HUES64 (cell line): ENCODE measurements at regions not wholly inside any gene's neighbourhood (a gene's known extent, or its start where the extent isn't known, plus 50 kb on each side); places are given as distances from the start of the nearest gene placed in this dataset.

ENCODE experiments used
- H3K27ac ChIP-seq: 2 replicates; pipeline ENCODE4 v1.7.0; 2013; ENCODE audit warnings: low read depth, low read length, inconsistent platforms
- H3K27me3 ChIP-seq: 2 replicates; pipeline ENCODE4 v1.6.1; 2013; ENCODE audit warnings: mild to moderate bottlenecking, low read length; ENCODE audit not compliant: insufficient read depth
- H3K36me3 ChIP-seq: 2 replicates; pipeline ENCODE4 v1.6.1; 2013; ENCODE audit warnings: mild to moderate bottlenecking, low read length; ENCODE audit not compliant: insufficient read depth
- H3K4me1 ChIP-seq: 2 replicates; pipeline ENCODE4 v1.6.1; 2013; ENCODE audit warnings: mild to moderate bottlenecking, low read length, moderate library complexity; ENCODE audit not compliant: insufficient read depth
- H3K4me3 ChIP-seq: 2 replicates; pipeline ENCODE4 v1.5.1; 2013; ENCODE audit warnings: mild to moderate bottlenecking, low read length, moderate library complexity
- H3K9ac ChIP-seq: 2 replicates; pipeline ENCODE4 v1.6.1; 2013; ENCODE audit warnings: mild to moderate bottlenecking, low read depth, low read length
- H3K9me3 ChIP-seq: 2 replicates; pipeline ENCODE4 v1.6.1; 2013; ENCODE audit warnings: low read depth, low read length; ENCODE audit not compliant: insufficient read depth
- WGBS: fragments of 150-250, 120-280 bp; methylation state at CpG from one replicate; pipeline ENCODE4 v1.1.7; 2013; ENCODE audit warnings: missing lambda C conversion rate; 5-methylcytosine and 5-hydroxymethylcytosine counted together

DNA sequence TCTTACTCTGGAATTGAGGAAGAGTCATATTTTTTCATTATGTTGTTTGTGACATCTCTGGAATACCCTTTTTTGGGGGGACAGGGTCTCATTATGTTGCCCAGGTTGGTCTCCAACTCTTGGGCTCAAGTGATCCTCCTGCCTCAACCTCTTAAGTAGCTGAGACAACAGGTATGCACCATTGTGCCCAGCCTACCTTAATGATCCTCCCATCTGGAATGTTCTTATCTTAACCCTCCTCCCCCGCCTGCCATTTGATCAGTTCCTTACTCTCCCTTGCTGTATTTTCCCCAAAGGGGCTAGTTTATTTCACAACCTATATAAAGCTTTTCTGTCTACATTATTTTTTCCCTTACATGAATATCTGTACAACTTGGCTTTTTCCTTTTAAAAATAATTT is 594.7 kb downstream of the METTL15 start:
- Histone ChIP-seq H3K9me3 (no peaks in the 10 kb centered on the region), H3K4me3 (no peak overlapping the region), H3K4me1 (0 out of 2 replicates have a peak, but pooled peaks cover under 1% of the 10 kb centered on the region), H3K27ac (no peak overlapping the region), H3K9ac (no peak overlapping the region), H3K27me3 (no peaks in the 10 kb centered on the region), H3K36me3 (no peaks in the 10 kb centered on the region)
- 92% methylated on average over 1 of the region's 1 CpG for WGBS

- Histone ChIP-seq H3K36me3 (no peaks in the 10 kb centered on the region), H3K9ac (no peak overlapping the region), H3K4me1 (peaks cover 5% of the 10 kb centered on the region), H3K27ac (no peak overlapping the region), H3K27me3 (no peaks in the 10 kb centered on the region), H3K9me3 (no peaks in the 10 kb centered on the region), H3K4me3 (no peak overlapping the region)
- WGBS, result 92% methylated on average over 1 of the region's 1 CpG
These were observed 594.2 kb downstream of the METTL15 start for GRCh38 chr11:28702450-28702790.

DNA sequence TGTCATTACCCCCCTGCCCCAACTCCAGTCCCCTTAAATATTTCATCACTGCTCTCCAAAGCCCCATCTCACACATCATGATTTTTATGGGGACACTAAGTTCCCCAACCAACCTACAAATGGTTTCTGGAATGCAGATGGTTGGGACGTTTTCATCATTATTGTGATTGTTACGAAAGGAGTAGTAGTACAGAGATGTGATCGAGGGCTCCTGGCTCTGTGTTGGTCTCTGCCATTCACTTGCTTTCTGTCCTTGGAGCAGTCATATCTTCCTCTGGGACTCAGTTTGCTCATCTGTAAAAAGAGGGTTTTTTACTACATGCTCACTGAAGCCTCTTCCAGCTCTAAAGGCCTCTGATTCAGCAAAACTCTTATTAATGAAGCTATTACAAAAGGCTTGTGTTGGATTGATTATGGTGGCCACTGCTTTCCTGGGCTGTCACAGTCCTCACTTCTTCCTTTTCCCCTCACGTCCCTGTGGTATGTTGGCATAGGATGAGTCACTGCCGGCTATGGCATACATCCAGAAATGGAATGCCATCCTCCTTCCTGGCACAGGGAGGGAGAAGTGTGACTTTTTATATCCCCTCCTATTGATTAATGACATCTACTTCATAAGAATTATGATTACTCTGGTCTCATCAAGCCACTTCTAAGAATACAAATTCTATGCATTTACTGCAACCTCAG is 593.7 kb downstream of the METTL15 start:
- Histone ChIP-seq H3K9me3 (no peaks in the 10 kb centered on the region), H3K27me3 (no peaks in the 10 kb centered on the region), H3K9ac (no peak overlapping the region), H3K4me3 (no peak overlapping the region), H3K36me3 (no peaks in the 10 kb centered on the region), H3K4me1 (peaks cover 6% of the 10 kb centered on the region), H3K27ac (no peak overlapping the region)
- WGBS, result 94% methylated on average over 4 of the region's 5 CpGs

DNA sequence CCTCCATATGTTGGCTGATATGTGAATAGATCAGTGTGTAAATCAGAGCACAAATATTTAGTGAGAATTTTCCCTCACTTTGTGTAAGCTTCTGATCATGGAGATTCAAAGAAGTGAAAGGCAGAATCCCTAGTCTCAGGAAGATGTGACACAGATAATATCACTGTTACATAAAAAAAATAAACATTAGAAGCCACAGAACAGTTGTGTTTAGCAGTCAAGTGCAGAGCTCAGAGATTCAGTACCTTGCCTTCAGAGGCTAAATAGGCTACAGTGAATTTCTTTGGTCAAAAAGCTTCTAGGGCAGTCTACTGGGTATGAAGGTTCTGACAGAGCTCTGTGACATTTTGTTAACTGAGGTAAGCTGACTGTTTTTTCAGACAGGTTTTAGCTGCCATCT is 591.5 kb downstream of the METTL15 start:
- no peaks in the 10 kb centered on the region for H3K36me3 ChIP-seq
- peaks cover 6% of the 10 kb centered on the region for H3K4me1 ChIP-seq
- H3K27me3 ChIP-seq, result no peaks in the 10 kb centered on the region
- H3K27ac ChIP-seq, result no peak overlapping the region
- H3K9me3 ChIP-seq, result no peaks in the 10 kb centered on the region
- no peak overlapping the region for H3K4me3 ChIP-seq
- H3K9ac ChIP-seq, result no peak overlapping the region

DNA sequence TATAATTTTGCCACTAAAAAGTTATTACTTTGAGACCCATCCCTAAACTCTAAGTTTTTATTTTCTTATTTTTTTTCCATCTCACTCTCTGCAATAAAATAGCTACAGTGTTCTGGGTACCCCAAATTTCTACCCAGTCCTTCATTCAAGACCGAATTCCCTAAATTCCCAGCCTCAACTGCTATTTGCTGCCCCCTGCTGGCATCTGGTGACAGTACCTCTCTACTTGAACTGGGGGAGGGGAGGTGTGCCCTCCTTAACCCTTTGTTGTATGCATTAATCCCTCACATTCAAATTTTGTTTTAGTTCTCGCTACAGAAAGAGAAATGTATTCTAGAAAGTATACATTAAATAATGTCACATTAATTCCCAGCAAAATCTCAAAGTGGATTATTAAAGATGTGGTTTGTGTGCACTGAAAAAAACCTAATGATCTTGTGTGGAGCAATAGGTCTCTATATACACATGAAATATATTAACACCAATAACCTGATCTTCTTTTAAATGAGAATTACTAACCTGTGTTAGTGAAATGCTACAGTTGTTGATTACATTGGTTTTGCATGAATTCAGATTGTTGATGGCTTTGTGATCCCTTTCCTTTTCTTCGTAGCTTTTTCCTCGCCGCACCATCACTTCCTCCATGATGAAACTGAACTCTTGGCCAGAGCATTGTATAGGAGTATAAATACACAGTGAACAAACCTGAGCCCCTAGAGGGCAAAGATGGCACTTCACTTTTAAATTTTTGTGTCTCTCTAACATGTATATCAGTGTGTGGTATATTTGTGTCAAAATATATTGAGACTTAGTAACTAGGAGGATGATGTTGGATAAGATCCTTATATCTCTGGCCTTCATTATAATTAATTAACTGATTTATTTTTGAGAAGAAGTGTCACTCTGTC is 590.0 kb downstream of the METTL15 start:
- 56% methylated on average over 2 of the region's 5 CpGs for WGBS
- Histone ChIP-seq H3K27ac (no peak overlapping the region), H3K9me3 (no peaks in the 10 kb centered on the region), H3K4me3 (no peak overlapping the region), H3K9ac (no peak overlapping the region), H3K4me1 (peaks cover 6% of the 10 kb centered on the region), H3K27me3 (no peaks in the 10 kb centered on the region), H3K36me3 (no peaks in the 10 kb centered on the region)

DNA sequence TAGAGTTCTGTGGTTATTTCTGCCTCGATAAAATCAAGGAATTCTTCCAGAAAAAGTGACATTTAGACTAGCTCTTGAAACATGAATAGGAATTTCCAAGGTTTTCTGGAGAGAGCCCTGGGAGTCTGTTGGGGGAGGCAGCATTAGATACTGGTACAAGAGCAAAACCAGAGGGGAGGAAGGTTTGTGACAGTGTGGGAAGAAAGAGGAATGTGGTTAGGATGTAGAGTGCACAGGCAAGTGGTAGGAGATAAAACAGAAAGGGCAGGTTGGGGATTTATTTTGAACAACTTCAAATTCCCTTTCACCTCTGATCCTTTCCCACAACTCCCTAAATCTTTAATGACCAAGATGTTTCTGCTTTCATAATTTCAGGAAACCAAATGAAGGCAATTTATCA is 588.4 kb downstream of the METTL15 start:
- Histone ChIP-seq H3K36me3 (no peaks in the 10 kb centered on the region), H3K4me3 (no peak overlapping the region), H3K9ac (no peak overlapping the region), H3K9me3 (no peaks in the 10 kb centered on the region), H3K4me1 (peaks cover 6% of the 10 kb centered on the region), H3K27ac (no peak overlapping the region), H3K27me3 (no peaks in the 10 kb centered on the region)
- WGBS, result 100% methylated on average over 1 of the region's 1 CpG

- Histone ChIP-seq H3K9me3 (no peaks in the 10 kb centered on the region), H3K27me3 (no peaks in the 10 kb centered on the region), H3K27ac (no peak overlapping the region), H3K4me1 (no peaks in the 10 kb centered on the region), H3K4me3 (no peak overlapping the region), H3K36me3 (no peaks in the 10 kb centered on the region), H3K9ac (no peak overlapping the region)
- 98% methylated on average over 2 of the region's 2 CpGs for WGBS
These were observed 582.6 kb downstream of the METTL15 start for GRCh38 chr11:28690746-28691145.

DNA sequence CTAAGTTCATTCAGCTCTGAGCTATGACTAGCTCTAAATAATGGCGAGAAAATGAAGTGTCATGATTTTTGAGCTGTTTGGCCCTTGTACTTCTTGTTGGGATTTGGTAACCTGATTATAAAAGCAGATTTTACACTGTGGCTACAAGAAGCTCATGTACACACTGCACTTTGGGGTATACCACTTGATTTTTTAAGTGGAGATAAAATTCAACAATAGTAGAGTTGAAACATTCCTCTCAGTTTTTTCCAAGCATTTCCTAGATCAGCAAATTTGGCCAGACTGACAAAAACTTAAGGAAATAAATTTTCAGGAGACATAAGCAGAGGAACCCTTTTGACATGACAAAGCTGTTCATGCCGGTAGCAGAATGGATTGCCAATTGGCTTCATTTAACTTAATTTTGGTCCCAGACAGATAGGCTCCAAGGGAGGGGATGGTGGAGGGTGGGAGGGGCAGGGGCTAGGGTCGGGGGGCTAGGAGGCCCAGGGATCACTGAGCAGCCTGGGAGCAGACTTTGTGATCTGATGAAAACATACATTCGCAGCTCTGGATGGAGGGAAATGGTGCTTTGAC is 575.9 kb downstream of the METTL15 start:
- 86% methylated on average over 4 of the region's 4 CpGs for WGBS

GRCh38 chr11:28679795-28680468 is 571.7 kb downstream of the METTL15 start:
- H3K27me3 ChIP-seq, result no peaks in the 10 kb centered on the region
- no peaks in the 10 kb centered on the region for H3K4me1 ChIP-seq
- H3K4me3 ChIP-seq, result no peak overlapping the region
- no peaks in the 10 kb centered on the region for H3K9me3 ChIP-seq
- no peak overlapping the region for H3K27ac ChIP-seq
- no peaks in the 10 kb centered on the region for H3K36me3 ChIP-seq
- H3K9ac ChIP-seq, result no peak overlapping the region
- WGBS, result 94% methylated on average over 3 of the region's 3 CpGs

More for the DNA sequence above, 575.9 kb downstream of the METTL15 start:
- Histone ChIP-seq H3K9me3 (no peaks in the 10 kb centered on the region), H3K27ac (no peak overlapping the region), H3K4me1 (no peaks in the 10 kb centered on the region), H3K9ac (no peak overlapping the region), H3K27me3 (no peaks in the 10 kb centered on the region), H3K36me3 (no peaks in the 10 kb centered on the region), H3K4me3 (no peak overlapping the region)

DNA sequence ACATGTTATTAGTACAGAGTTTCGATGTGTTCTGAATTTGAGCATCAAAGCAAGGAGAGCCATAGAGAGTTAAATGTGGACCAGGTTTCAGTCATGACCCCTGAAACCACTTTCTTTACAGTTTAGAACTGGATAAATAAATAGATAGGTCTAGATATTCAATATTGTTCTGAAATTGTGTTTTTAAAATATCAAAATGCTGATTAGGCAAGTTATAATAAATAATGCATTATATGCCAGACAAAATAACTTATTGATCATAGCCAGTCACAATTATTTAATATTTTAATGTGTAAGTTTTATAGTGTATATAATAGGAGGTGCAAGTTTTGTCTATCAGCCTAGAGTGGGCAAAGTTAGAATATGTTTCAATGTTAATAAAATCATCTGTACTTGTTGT is 569.5 kb downstream of the METTL15 start:
- WGBS, result 87% methylated on average over 1 of the region's 1 CpG
- no peaks in the 10 kb centered on the region for H3K9me3 ChIP-seq

GRCh38 chr11:28675183-28675582 is 567.0 kb downstream of the METTL15 start:
- H3K9ac ChIP-seq, result no peak overlapping the region
- WGBS, result 100% methylated on average over 2 of the region's 2 CpGs
- H3K27ac ChIP-seq, result no peak overlapping the region
- no peaks in the 10 kb centered on the region for H3K9me3 ChIP-seq
- no peaks in the 10 kb centered on the region for H3K36me3 ChIP-seq
- H3K4me3 ChIP-seq, result no peak overlapping the region
- H3K4me1 ChIP-seq, result no peaks in the 10 kb centered on the region
- no peaks in the 10 kb centered on the region for H3K27me3 ChIP-seq

More for the DNA sequence above, 569.5 kb downstream of the METTL15 start:
- no peaks in the 10 kb centered on the region for H3K27me3 ChIP-seq
- no peaks in the 10 kb centered on the region for H3K4me1 ChIP-seq
- no peak overlapping the region for H3K4me3 ChIP-seq
- H3K36me3 ChIP-seq, result no peaks in the 10 kb centered on the region
- no peak overlapping the region for H3K27ac ChIP-seq
- no peak overlapping the region for H3K9ac ChIP-seq
